Keratinocyte (primary cell): ENCODE measurements at regions not wholly inside any gene's neighbourhood (a gene's known extent, or its start where the extent isn't known, plus 50 kb on each side); places are given as distances from the start of the nearest gene placed in this dataset.

Source experiments
- DNase-seq: peaks from one replicate; pipeline ENCODE4 v3.0.0-alpha.2; 2011; ENCODE audit warnings: low read depth, missing footprints, low spot score
- FAIRE-seq: peaks from 2 replicates; lab custom pipeline; 2011; peaks lifted over from hg19 to GRCh38; lab: Jason Lieb, UNC
- H2AFZ ChIP-seq: 2 replicates; pipeline ENCODE4 v1.6.0; 2012; ENCODE audit warnings: low read length, control low read depth, inconsistent platforms; ENCODE audit not compliant: control insufficient read depth
- H3K27ac ChIP-seq: 2 replicates; pipeline ENCODE4 v1.5.1; 2011; ENCODE audit warnings: low read length; ENCODE audit not compliant: control insufficient read depth, insufficient read depth
- H3K27me3 ChIP-seq: 3 replicates; pipeline ENCODE4 v1.6.0; 2011; ENCODE audit warnings: low read length; ENCODE audit not compliant: control insufficient read depth, insufficient read depth; ENCODE audit errors: extremely low read depth
- H3K36me3 ChIP-seq, 2 experiments: 2 replicates in 1 of 2; 3 replicates in 1 of 2; pipeline ENCODE4 v1.5.1; 2011; ENCODE audit warnings: low read length in 2 of 2, mild to moderate bottlenecking in 1 of 2; ENCODE audit not compliant: control insufficient read depth in 2 of 2, insufficient read depth in 2 of 2; ENCODE audit errors: extremely low read depth in 1 of 2
- H3K4me1 ChIP-seq: 3 replicates; pipeline ENCODE4 v1.5.1; 2011; ENCODE audit warnings: low read length; ENCODE audit not compliant: control insufficient read depth, insufficient read depth; ENCODE audit errors: extremely low read depth
- H3K4me2 ChIP-seq: 3 replicates; pipeline ENCODE4 v1.6.0; 2011; ENCODE audit warnings: low read depth, low read length; ENCODE audit not compliant: control insufficient read depth, insufficient read depth; ENCODE audit errors: extremely low read depth
- H3K4me3 ChIP-seq, 3 experiments: fragments of 200-600 bp in 1 of 3; sonication (generic) in 1 of 3; 2 replicates in 2 of 3; 3 replicates in 1 of 3; pipeline ENCODE4 v1.5.1; 2011 to 2016; ENCODE audit warnings: low read length in 3 of 3, mild to moderate bottlenecking in 3 of 3, control low read depth in 2 of 3, inconsistent platforms in 1 of 3, low read depth in 1 of 3, mixed read lengths in 1 of 3, mixed run types in 1 of 3, moderate library complexity in 1 of 3; ENCODE audit not compliant: control insufficient read depth in 2 of 3, insufficient read depth in 2 of 3; ENCODE audit errors: extremely low read depth in 1 of 3
- H3K79me2 ChIP-seq: 2 replicates; pipeline ENCODE4 v1.6.0; 2012; ENCODE audit warnings: low read length; ENCODE audit not compliant: control insufficient read depth, insufficient read depth
- H3K9ac ChIP-seq: 3 replicates; pipeline ENCODE4 v1.6.0; 2011; ENCODE audit warnings: low read length; ENCODE audit not compliant: control insufficient read depth, insufficient read depth; ENCODE audit errors: extremely low read depth
- H3K9me1 ChIP-seq: 3 replicates; pipeline ENCODE4 v1.6.0; 2011; ENCODE audit warnings: low read length; ENCODE audit not compliant: control insufficient read depth, insufficient read depth; ENCODE audit errors: extremely low read depth
- H3K9me3 ChIP-seq: 2 replicates; pipeline ENCODE4 v1.5.1; 2012; ENCODE audit warnings: low read depth, low read length; ENCODE audit not compliant: control insufficient read depth
- H4K20me1 ChIP-seq: 3 replicates; pipeline ENCODE4 v1.6.0; 2011; ENCODE audit warnings: low read length; ENCODE audit not compliant: control insufficient read depth, insufficient read depth; ENCODE audit errors: extremely low read depth
- CTCF ChIP-seq, 3 experiments: IDR thresholded peaks in 1 of 3; conservative IDR thresholded peaks in 1 of 3; optimal IDR thresholded peaks in 1 of 3; 2 replicates in 2 of 3; 3 replicates in 1 of 3; pipeline versions ENCODE3 to v1.5.1; 2011; ENCODE audit warnings: low read length in 3 of 3, mild to moderate bottlenecking in 3 of 3, moderate library complexity in 2 of 3, control low read depth in 1 of 3, inconsistent platforms in 1 of 3; ENCODE audit not compliant: insufficient read depth in 2 of 3; ENCODE audit errors: extremely low read depth in 1 of 3
- EZH2 ChIP-seq: IDR thresholded peaks from one replicate; pipeline ENCODE4 v1.6.1; 2012; ENCODE audit warnings: inconsistent platforms, mild to moderate bottlenecking, low read length, moderate library complexity
- dilution Hi-C: fragments of 300-500 bp; cut with MboI; formaldehyde crosslinking; loops from one replicate; pipeline ENCODE4 v1.7.0; 2020; ENCODE audit warnings: low sequenced_read_pairs; ENCODE audit not compliant: extremely low pct_ligation_motif_present

- dilution Hi-C loops, result no loop called here
- DNase-seq (no peak), FAIRE-seq (no peak)
- peaks cover 29% of the 10 kb centered on the region for H3K4me1 ChIP-seq
- H4K20me1 ChIP-seq, result no peaks in the 10 kb centered on the region
- H3K36me3 ChIP-seq, result no peaks in the 10 kb centered on the region
- H3K27me3 ChIP-seq, result no peaks in the 10 kb centered on the region
- H3K4me3 ChIP-seq, result no peak overlapping the region
- no peak overlapping the region for H3K4me2 ChIP-seq
- H3K27ac ChIP-seq, result no peak overlapping the region
- TF ChIP-seq EZH2, result no peak
- no peak for TF ChIP-seq CTCF (optimal IDR thresholded peaks at IDR 0.05 in 1 of 3, IDR thresholded peaks at IDR 0.05 in 1 of 3, conservative IDR thresholded peaks at IDR 0.05 in 1 of 3; ENCODE audit: extremely low read depth in 1 of 3, insufficient read depth in 2 of 3, low read length in 3 of 3)
- no peak overlapping the region for H2AFZ ChIP-seq
- H3K79me2 ChIP-seq, result no peaks in the 10 kb centered on the region
- H3K9ac ChIP-seq, result no peak overlapping the region
- no peaks in the 10 kb centered on the region for H3K9me1 ChIP-seq
- H3K9me3 ChIP-seq, result no peaks in the 10 kb centered on the region
These were observed 124.1 kb upstream of the SERTAD2 start for GRCh38 chr2:64777841-64778240.

GRCh38 chr2:64779117-64779690 lies 125.5 kb upstream of the SERTAD2 start:
- Histone ChIP-seq H3K9me3 (no peaks in the 10 kb centered on the region), H3K27ac (peak overlapping the region; percentile 2), H3K36me3 (no peaks in the 10 kb centered on the region), H2AFZ (no peak overlapping the region), H3K4me3 (no peak overlapping the region), H3K4me1 (peaks cover 29% of the 10 kb centered on the region), H3K27me3 (no peaks in the 10 kb centered on the region), H3K79me2 (no peaks in the 10 kb centered on the region), H3K9me1 (no peaks in the 10 kb centered on the region), H3K9ac (no peak overlapping the region), H4K20me1 (no peaks in the 10 kb centered on the region), H3K4me2 (peak overlapping the region; percentile 8)
- dilution Hi-C loops, result no loop called here
- peak; percentile 64 for FAIRE-seq
- DNase-seq, result no peak
- TF ChIP-seq EZH2 (no peak), CTCF (optimal IDR thresholded peaks at IDR 0.05 in 1 of 3, IDR thresholded peaks at IDR 0.05 in 1 of 3, conservative IDR thresholded peaks at IDR 0.05 in 1 of 3; ENCODE audit: extremely low read depth in 1 of 3, insufficient read depth in 2 of 3, low read length in 3 of 3) (no peak)
